HG02981 (cell line): ENCODE measurements at regions not wholly inside any gene's neighbourhood (a gene's known extent, or its start where the extent isn't known, plus 50 kb on each side); places are given as distances from the start of the nearest gene placed in this dataset.
"Not testable (repeated sequence)": the region's sequence is repeated elsewhere in the genome, so short reads cannot be mapped to it uniquely, and the experiment has no call there.

ENCODE experiments used
- ATAC-seq: cut with Tn5 transposase; IDR thresholded peaks from one replicate; pipeline ENCODE4 v1.9.1; 2021; ENCODE audit warnings: mild to moderate bottlenecking, moderate library complexity; ENCODE audit not compliant: unreplicated experiment

DNA sequence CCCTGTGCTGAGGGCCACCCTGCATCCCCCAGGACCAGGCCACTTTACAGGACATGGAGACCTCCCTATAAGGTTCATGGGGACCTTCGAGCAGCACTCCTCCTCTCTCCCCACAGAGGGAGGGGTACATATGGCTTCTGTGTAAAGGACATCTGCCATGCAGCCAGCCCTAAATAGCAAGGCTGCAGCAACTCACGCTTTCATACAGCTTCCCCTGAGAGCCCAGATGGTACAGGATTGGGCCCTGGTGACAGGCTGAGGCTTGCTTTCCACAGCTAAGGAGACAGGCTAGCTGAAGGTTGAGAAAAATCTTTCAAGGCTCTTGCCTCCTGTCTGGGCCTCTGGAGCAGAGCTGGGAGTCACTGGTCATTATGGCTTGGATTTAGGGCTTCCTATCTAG is 147.0 kb upstream of the ZNF366 start:
- ATAC-seq, result no peak

DNA sequence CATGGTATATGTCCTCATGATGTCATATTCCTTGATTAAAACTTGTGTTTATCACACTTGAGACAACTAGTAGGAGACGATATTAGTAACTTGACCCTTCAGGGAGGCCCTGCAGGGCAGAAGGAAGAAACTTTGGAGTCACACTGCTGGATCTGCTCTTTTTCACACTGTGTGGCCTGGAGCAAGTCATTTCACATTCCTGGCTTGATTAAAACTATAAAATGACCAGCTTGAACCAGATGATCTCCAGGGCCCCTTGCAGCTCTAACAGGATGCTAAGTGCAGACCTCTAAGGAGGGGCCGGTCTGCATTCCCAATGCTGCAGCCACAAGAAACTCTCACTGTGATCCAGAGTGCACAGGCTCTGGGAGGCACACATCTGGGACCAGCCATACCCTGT is 146.4 kb upstream of the ZNF366 start:
- ATAC-seq, result no peak

DNA sequence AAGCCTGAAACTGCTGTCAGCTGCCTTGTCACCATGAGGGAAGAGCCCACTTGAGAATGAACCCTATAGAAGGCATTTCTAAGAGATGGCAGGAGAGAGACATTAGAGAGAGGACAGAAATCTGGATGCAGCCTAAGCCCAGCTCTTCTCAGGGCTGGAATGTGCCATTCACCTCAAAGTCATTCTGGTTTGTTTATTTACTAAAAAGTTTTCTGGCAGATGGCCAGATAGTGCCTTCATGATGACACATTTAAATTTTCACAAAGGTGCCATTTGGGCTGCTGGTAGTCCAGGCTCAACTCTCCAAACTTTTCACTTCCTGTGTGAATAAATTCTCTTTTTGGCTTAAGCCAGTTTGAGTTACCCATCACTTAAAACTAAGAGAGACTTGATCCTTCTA is 144.6 kb upstream of the ZNF366 start:
- ATAC-seq, result no peak

DNA sequence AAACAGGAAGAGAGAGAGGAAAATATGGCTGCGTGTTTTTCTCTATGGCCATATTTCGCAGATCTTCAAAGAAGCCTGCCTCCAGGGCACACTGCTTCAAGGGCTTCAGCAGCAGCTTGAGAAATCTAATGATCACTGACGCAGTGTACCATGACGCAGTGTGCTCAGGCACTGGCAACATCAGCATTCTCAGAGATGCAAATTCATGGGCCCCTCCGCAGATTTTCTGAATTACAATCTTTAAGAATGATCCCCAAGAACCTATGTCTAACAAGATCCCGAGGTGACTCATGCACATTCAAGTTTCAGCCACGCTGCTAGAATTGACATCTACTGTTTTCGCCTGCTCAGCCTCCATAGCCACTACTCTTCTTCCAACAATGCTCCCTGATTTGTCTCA is 143.9 kb upstream of the ZNF366 start:
- ATAC-seq, result no peak

DNA sequence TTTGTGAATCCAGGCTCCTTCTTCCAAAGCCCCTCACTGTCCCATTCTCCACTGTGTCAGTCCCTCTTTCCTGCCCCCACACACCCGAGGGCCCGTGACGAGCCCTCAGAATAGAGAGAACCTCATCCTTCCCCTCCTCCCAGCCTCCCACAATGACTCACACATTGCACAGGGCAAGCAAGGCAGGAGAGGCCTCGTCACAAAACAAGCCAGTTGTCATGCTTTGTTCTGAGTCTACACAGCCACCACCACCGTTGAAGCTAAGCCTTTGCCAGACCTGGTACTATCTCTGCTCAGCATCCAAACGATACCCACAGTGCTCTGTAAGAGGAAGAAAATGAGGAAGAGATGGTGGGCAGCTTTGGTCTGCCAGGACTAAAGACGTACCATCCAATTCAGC is 142.2 kb upstream of the ZNF366 start:
- ATAC-seq, result no peak

GRCh38 chr5:72648480-72648879 is 141.3 kb upstream of the ZNF366 start:
- ATAC-seq, result no peak

GRCh38 chr5:72647806-72648205 is 140.6 kb upstream of the ZNF366 start:
- no peak for ATAC-seq

- no peak for ATAC-seq
These were observed 139.1 kb upstream of the ZNF366 start for GRCh38 chr5:72646246-72646866.

- no peak for ATAC-seq
These were observed 138.0 kb upstream of the ZNF366 start for GRCh38 chr5:72645064-72645846.

- no peak for ATAC-seq
These were observed 137.1 kb upstream of the ZNF366 start for GRCh38 chr5:72644296-72644695.

GRCh38 chr5:72641164-72641563 is 134.0 kb upstream of the ZNF366 start:
- ATAC-seq, result no peak

DNA sequence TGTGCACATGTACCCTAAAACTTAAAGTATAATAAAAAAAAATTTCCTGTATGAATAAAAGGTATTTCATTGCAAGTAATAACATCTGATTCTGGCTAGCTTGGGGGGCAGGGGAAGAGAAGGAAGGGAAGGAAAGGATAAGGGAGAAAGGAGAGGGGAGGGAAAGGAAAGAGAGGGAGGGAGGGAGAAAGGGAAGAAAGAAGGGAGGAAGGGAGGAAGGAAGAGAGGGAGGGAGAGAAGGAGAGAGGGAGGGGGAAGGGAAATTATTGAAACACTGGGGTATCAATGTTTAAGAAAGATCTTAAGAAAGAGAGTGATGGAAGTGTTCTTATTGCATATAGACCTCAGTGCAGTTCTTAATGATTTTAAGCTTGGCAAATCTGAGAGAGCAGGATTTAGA is 129.8 kb upstream of the ZNF366 start:
- no peak for ATAC-seq

DNA sequence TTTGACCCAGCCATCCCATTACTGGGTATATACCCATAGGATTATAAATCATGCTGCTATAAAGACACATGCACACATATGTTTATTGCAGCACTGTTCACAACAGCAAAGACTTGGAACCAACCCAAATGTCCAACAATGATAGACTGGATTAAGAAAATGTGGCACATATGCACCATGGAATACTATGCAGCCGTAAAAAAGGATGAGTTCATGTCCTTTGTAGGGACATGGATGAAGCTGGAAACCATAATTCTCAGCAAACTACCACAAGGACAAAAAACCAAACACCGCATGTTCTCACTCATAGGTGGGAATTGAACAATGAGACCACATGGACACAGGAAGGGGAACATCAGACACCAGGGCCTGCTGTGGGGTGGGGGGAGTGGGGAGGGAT is 129.4 kb upstream of the ZNF366 start:
- not testable (repeated sequence) for ATAC-seq

DNA sequence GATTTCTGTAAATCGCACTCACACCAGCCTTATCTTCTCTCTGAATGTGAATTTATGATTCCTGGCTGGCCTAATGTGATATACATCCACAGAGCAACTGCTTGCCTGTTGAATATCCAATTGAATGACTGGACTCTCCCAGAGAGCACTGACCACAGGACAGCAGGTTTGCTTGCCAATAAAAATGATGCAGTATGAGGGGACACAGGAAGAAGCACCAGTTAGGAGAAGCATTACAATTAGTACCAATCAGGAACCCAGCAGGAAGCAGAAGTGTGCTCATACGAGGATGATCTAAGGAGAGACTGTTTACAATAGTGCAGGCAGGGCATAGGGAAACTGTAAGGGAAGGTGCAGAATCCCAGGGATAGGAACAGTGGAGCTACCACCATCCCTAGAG is 127.2 kb upstream of the ZNF366 start:
- ATAC-seq, result no peak

DNA sequence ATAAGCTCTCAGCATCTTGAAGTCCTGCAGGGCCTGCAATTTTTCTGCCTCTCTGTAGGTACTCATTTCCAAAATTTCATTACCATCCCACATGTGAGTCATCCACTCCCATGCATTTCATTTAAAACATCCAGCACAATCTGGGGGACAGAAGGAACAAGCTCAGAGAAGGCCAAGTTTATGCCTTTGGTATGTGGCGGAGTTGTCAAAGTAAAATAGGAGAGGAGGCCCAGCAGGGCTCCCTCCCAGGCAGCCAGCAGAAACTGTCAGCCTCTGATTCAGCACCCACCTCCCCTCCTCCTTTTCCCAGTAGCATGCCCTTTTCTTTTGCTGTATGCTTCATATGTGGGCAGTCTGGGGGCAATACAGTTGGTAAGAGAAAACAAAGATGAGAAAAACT is 126.4 kb upstream of the ZNF366 start:
- ATAC-seq, result no peak

GRCh38 chr5:72633041-72633445 is 125.8 kb upstream of the ZNF366 start:
- ATAC-seq, result no peak

- no peak for ATAC-seq
These were observed 123.5 kb upstream of the ZNF366 start for GRCh38 chr5:72630721-72631120.

- ATAC-seq, result no peak
These were observed 122.9 kb upstream of the ZNF366 start for GRCh38 chr5:72630081-72630480.

GRCh38 chr5:72628771-72629371 is 121.7 kb upstream of the ZNF366 start:
- no peak for ATAC-seq

- no peak for ATAC-seq
These were observed 118.1 kb upstream of the ZNF366 start for GRCh38 chr5:72625332-72625731.

GRCh38 chr5:72624641-72625236 is 117.5 kb upstream of the ZNF366 start:
- ATAC-seq, result no peak

DNA sequence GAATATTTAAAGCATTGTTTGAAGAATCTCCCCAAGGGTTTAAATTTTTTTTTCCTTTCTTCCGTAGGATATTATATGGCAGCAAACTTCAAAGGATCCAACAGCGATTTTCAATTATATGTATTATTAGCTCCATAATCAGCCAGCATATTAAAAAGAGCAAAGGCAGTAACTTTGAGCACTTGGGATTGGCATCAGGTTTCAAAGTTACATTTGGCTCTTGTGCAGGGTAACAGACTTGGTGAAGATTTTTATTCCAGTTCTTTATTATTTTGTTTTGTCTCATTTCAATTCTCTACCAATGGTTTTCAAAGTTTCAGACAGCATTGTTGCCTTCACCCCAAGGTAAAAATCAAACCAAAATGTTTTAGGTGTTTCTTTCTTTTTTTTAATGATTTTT is 116.7 kb upstream of the ZNF366 start:
- no peak for ATAC-seq
